Heart left ventricle (tissue), 13 donors: ENCODE measurements at regions not wholly inside any gene's neighbourhood (a gene's known extent, or its start where the extent isn't known, plus 50 kb on each side); places are given as distances from the start of the nearest gene placed in this dataset.

Experiments used
- CTCF ChIP-seq, 12 donors: fragments of 200-600 bp; sonication (generic) in 4 of 12; IDR thresholded peaks; one replicate each; pipeline versions ENCODE4 v1.5.0 to v1.8.0; 2018 to 2022; ENCODE audit warnings: antibody characterized with exemption in 12 of 12, mild to moderate bottlenecking in 5 of 12
- POLR2A ChIP-seq, 2 donors: fragments of 450-650 bp; IDR thresholded peaks; one replicate each; pipeline ENCODE4 v1.6.1; 2017; ENCODE audit warnings: antibody characterized with exemption in 2 of 2, mild to moderate bottlenecking in 2 of 2, moderate library complexity in 2 of 2
- donor health status: ischemic (EF 13 %, LVEDD 7.1; RV severe dilation, severe dysfunction).
- donor health status: DM: no; HTN: yes; CAD: no.
- donor health status: DM: no; HTN: no; CAD: no.
- donor health status: ischemic (EF 25% LVEDD 6.9; RV normal size, moderate dysfunction).
- donor health status: ischemic (EF 25% LVEDD 5.7; RV mildly dilated, moderate dysfunction).
- donor health status: ischemic (EF 35%, LVEDD 5.7; RV mildly dilated, moderate dysfunction).
- donor health status: nonischemic (EF 11% LVEDD 7.7; RV severe dilation, severe dysfunction).
- donor health status: DM: yes; HTN: yes; CAD: no.
- donor health status: PGD.
- donor health status: ischemic (EF 29% LVEDD 5.4; RV normal size, mild dysfunction).
- donor health status: nonischemic (EF 23%, LVEDD 6.1; RV moderate dilation, normal function).

GRCh38 chr4:126899331-126899801 is 733.4 kb upstream of the INTU start:
- no peak for TF ChIP-seq POLR2A (IDR thresholded peaks at IDR 0.05)
- TF ChIP-seq CTCF (IDR thresholded peaks at IDR 0.05): no peak
